ENCODE measurements at regions not wholly inside any gene's neighbourhood (a gene's known extent, or its start where the extent isn't known, plus 50 kb on each side); places are given as distances from the start of the nearest gene placed in this dataset.
"Not testable (repeated sequence)": the region's sequence is repeated elsewhere in the genome, so short reads cannot be mapped to it uniquely, and the experiment has no call there.

DNA sequence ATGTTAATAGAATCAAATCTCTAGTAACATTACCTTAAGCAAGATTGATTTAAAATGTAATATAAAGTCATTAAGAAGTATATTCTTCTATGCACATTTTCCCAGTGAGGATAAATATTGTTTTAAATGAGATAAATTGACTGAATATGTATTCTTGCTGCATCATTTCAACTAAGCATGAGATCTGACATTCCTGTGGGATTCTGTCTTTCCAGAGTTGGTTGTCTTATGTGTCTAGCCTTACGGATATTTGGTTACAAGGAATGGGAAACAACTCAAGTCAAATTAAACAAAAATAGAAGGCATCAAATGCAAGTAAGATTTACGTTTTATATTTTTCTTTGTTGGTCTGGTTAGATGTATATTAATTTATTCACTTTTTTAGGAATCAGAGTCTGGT, 287.5 kb downstream of the PTGER3 start:
- no peak for DNase-seq

GRCh38 chr1:70762386-70762785, 285.2 kb downstream of the PTGER3 start:
- DNase-seq: no peak

GRCh38 chr1:70764747-70765146, 282.9 kb downstream of the PTGER3 start:
- no peak for DNase-seq

GRCh38 chr1:70767377-70767776, 280.2 kb downstream of the PTGER3 start:
- no peak for DNase-seq

DNA sequence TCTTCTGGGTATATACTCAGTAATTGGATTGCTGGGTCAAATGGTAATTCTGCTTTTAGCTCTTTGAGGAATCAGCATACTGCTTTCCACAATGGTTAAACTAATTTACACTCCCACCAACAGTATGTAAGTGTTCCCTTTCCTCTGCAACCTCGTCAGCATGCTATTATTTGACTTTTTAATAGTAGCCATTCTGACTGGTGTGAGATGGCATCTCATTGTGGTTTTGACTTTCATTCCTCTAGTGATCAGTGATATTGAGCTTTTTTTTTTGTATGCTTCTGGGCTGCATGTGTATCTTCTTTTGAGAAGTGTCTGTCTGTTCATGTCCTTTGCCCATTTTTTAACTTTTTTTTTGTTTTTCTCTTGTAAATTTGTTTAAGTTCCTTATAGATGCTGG, 279.4 kb downstream of the PTGER3 start:
- no peak for DNase-seq

- no peak for DNase-seq
These were observed 269.4 kb downstream of the PTGER3 start for GRCh38 chr1:70778056-70778762.

DNA sequence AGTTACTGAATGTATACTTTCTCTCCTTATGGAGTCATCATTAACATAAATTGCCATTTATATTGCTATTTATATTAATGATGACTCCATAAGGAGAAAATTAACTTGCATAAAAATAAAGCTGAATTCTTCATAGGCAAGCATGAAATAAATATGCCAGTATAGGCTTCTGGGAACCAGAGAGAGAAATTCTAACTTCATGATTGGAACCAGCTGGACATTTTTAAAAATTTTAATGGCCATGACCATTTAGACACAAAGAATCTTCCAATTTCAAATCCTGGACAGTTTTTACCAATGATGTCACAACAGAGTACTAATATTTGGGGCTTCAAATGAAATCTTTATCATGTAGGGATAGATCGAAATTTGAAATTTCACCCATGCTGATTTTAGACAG, 268.7 kb downstream of the PTGER3 start:
- DNase-seq: no peak

DNA sequence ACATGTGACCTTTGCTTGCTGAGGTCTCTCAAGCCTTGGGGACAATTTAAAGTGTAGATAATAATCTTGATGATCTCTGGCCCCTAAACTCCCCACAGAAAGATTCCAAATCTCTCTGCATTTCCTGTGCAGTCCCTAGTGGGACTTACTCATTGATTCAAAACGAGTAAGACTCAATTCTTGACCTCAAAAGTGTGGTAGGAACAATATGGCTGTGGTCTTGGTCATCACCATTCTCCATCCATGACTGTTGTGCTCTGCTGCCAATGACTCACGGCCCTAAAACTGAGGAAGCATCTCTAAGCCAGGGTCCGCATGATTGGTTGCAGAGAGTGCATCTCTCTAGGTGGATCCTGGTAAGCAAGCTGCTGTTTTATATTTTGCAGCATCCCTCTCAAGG, 268.0 kb downstream of the PTGER3 start:
- DNase-seq: no peak

DNA sequence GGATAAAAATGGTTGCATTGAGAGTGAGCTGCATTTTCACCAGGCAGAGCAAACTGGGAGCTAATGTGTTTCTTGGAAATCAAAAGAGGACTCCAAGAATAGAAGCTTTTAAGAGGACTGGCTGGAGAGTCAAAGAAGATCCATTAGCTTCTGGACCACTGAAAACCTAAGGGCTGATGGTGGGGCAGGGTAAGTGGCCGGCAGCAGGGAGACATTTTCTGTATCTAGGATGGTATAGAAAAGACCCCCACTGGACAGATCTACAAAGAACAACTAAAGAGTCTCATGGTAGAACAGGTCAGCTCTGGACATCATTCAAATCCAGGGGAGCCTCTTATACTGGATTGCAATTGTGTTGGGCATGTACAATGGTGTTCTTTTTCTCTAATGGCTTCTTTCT, 262.3 kb downstream of the PTGER3 start:
- no peak for DNase-seq

DNA sequence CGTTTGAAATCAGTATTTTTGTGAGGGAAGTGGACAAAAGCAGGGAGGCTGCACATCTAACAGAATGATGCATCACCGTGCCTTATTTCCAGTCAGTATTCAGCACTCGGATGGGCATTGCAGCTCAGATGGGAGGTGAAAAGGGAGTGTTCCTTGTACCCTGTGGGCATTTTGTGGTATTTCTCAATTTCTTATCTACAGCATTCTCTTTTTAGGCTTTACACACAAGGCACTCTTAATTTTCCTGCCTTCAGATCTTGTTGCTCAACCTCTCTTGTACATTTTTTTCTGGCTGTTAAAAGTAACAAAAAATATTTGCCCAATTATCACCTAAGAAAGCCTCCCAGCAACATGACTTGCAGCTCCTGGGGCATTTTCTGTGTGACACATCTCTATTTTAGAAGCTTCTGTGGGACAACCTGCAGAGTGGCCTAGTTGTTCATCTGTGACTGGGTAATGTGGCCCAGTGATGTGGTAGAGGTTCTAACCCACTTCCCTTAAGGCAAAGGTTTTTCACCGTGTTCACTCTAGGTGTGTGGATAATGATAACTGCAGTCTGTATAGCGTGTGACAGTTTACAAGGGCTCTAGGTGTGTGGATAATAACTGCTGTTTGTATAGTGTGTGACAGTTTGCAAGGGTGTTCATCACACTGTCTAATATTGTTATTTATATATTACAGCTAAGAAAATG, 257.2 kb downstream of the PTGER3 start:
- DNase-seq: no peak

GRCh38 chr1:70795064-70795463, 252.6 kb downstream of the PTGER3 start:
- DNase-seq: not testable (repeated sequence)

DNA sequence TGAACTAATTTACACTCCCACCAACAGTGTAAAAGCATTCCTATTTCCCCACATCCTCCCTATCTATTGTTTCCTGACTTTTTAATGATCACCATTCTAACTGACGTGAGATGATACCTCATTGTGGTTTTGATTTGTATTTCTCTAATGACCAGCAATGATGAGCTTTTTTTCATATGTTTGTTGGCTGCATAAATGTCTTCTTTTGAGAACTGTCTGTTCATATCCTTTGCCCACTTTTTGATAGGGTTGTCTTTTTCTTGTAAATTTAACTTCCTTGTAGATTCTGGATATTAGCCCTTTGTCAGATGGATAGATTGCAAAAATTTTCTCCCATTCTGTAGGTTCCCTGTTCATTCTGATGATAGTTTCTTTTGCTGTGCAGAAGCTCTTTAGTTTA, 251.3 kb downstream of the PTGER3 start:
- DNase-seq: not testable (repeated sequence)

DNA sequence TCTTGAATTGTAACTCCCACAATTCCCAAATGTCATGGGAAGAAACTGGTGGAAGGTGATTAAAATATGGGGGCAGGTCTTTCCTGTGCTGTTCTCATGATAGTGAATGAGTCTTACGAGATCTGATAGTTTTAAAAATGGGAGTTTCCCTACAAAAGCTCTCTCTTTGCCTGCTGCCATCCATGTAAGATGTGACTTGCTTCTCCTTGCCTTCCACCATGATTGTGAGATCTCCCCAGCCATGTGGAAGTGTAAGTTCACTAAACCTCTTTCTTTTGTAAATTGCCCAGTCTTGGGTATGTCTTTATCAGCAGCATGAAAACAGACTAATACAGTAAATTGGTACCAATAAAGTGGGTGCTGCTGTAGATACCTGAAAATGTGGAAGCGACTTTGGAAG, 245.0 kb downstream of the PTGER3 start:
- not testable (repeated sequence) for DNase-seq

DNA sequence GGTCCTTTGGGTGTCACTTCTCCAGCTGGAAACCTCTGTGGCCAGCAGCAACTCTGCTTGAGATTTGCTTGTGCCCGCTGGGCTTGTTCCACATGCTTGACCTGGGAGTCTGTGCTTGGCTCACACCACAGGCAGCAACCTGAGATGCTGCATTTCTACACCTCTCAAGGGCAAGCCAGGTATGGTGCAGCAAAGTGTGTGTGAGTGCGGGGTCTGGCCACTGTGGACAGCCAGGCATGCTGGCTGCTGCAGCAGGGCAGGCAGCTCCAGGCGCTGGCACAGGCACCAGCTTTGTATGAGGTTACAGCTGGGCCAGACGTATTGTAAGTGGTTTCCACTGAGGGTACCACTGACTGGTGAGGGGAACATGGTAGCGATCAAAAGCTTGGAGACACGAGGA, 242.0 kb downstream of the PTGER3 start:
- no peak for DNase-seq

- no peak for DNase-seq
These were observed 240.4 kb downstream of the PTGER3 start for GRCh38 chr1:70807088-70807664.

DNA sequence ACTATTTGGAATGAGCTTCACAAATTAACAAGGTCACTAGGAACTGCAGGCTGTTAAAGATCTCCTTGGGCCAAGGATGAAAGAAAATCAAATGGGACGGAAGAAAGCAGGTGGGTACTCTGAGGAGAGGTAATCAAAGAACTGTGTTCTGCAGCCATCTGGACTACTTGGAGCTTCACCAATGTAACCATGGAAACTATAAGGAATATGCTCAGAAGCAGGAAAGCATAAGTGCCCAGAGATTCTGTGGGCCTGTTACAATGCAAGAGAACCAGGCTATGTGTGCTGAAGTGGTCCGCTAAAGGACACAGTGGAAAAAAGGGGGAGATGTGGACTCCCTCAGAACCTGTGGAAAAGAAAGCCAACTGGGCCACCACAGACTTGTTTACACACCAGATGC, 238.5 kb downstream of the PTGER3 start:
- DNase-seq: no peak

DNA sequence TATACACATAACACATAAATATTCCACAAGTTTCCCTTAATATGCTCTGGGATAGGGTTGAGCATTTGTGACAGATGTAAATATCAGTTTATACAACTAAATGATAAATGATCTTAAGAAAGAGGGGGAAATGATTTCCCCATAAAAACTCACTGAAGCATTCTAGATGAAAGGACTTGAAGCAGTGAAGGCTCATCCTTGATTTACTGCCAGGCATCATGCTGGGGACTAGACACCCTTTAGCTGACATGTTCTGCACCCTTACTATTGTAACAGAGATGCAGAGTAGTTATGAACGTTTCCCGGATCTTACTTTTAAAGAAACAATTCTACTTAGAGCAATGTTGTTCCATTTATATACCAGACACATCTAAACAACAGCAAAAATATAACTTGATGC, 235.8 kb downstream of the PTGER3 start:
- no peak for DNase-seq

- no peak for DNase-seq
These were observed 235.0 kb downstream of the PTGER3 start for GRCh38 chr1:70812442-70813109.

- no peak for DNase-seq
These were observed 229.2 kb downstream of the PTGER3 start for GRCh38 chr1:70818401-70818800.

DNA sequence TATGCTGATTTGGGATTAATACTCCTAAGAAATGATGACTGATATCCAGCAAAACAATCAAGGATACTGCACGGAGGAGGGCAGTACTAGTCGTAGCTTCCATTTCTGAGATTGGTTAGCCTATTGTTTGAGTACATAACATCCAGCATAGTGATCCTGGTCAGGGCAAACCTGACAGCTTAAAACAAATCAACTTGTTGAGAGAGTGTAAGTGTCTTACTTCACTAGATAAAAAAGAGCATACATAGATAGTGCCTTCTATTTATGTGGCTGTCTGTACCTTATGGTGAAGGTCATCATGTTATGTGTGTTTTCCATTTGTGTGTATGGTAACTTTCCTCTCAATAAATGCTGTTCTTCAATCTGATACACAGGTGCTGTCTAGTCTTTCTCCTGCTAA, 228.4 kb downstream of the PTGER3 start:
- DNase-seq: no peak

- no peak for DNase-seq
These were observed 227.8 kb downstream of the PTGER3 start for GRCh38 chr1:70819785-70820184.

DNA sequence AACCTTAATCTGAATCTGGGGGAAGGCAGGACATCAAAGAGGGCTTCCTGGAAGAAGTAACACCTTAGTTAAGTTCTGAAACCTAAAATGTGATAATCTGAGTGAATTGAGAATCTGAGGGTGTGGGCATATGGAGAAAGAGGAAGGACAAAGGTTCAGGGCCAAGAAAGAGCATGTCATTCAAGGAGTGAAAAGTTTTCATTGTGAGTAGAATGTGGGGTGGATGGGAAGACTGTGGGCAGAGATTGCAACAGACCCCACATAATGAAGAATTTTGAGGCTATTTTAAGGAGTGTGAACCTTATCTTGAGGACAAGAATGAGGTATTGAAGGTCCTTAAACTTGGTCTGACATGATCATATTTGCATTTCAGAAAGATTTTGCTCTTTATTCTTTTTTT, 227.2 kb downstream of the PTGER3 start:
- DNase-seq: no peak

- DNase-seq: no peak
These were observed 226.6 kb downstream of the PTGER3 start for GRCh38 chr1:70820995-70821394.

DNA sequence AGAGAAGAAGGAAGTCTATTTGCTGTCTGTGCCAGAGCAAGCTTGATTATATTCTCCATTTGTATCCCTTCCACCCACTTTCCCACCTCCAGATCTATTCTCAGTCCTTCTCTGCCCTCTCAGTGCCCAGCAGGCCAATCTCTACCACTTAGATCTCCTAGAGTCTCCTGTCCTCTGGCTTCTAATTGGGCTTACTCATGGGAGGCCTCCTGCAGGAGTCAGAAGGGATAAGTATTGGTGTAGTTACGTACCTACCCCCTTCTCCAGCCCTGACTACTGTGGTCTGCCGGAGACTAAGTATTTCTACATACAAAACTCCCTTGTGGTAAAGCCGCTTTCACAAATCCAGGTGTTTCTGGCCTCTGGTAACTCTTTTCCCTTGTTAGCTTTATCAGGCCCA, 221.2 kb downstream of the PTGER3 start:
- DNase-seq: no peak
